Gastrocnemius medialis (tissue), 4 donors: ENCODE measurements at regions not wholly inside any gene's neighbourhood (a gene's known extent, or its start where the extent isn't known, plus 50 kb on each side); places are given as distances from the start of the nearest gene placed in this dataset.

Source experiments
- CTCF ChIP-seq, 5 experiments: fragments of 450-650 bp in 3 of 5; fragments of 200-600 bp in 2 of 5; sonication (generic) in 2 of 5; IDR thresholded peaks in 4 of 5; conservative IDR thresholded peaks in 1 of 5; 1 replicate in 4 of 5; 2 replicates in 1 of 5; pipeline ENCODE4 v1.5.1; 2016 to 2019; ENCODE audit warnings: antibody characterized with exemption in 5 of 5, mild to moderate bottlenecking in 3 of 5, moderate library complexity in 3 of 5
- POLR2A ChIP-seq, 2 donors: fragments of 450-650 bp; IDR thresholded peaks; one replicate each; pipeline ENCODE4 v1.6.1; 2017; ENCODE audit warnings: antibody characterized with exemption in 2 of 2, mild to moderate bottlenecking in 2 of 2, moderate library complexity in 2 of 2

DNA sequence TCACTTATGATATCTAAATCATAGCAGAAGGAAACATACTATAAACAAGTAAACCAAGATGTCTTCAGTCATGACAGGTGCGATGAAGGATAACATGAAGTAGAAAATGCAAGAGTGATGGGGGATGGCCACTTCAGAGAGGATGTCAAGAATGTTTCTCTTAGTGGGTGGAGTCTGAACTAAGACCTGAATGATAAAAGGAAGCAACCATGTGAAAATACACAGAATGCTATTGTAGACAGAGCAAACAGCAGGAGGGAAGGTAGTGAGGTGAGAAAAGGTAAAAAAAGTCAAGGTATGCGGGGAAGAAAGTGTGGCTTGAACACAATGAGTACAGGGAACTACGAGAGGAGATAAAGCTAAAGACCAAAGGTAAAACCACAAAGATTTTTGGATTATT lies 341.6 kb downstream of the FBXO15 start:
- no peak for TF ChIP-seq CTCF (IDR thresholded peaks at IDR 0.05 in 4 of 5, conservative IDR thresholded peaks at IDR 0.05 in 1 of 5)
- no peak for TF ChIP-seq POLR2A (IDR thresholded peaks at IDR 0.05)
